Caco-2 (cell line): ENCODE measurements at regions not wholly inside any gene's neighbourhood (a gene's known extent, or its start where the extent isn't known, plus 50 kb on each side); places are given as distances from the start of the nearest gene placed in this dataset.
"Not testable (repeated sequence)": the region's sequence is repeated elsewhere in the genome, so short reads cannot be mapped to it uniquely, and the experiment has no call there.

Experiments used
- BruUV-seq: library from RNA; stranded (reverse); fragments of 400-500 nt; replicated peaks from 2 replicates; lab custom pipeline; 2021; lab: Mats Ljungman, UMichigan
- CTCF ChIA-PET: fragments of 300-600 bp; sonication (Branson Sonifier 250); formaldehyde crosslinking; loops from one replicate; lab custom pipeline; 2022; ENCODE audit warnings: antibody characterized with exemption; lab: Charles Lee
- POLR2A ChIA-PET: fragments of 300-600 bp; sonication (Branson Sonifier 250); formaldehyde crosslinking; loops from one replicate; lab custom pipeline; 2022; ENCODE audit warnings: antibody characterized with exemption; lab: Charles Lee
- DNase-seq, 2 experiments: peaks; one replicate each; pipeline versions ENCODE4 v3.0.0 to v3.0.0-alpha.2; 2020 to 2022
- H3K27me3 ChIP-seq: replicated peaks from 2 replicates; pipeline ENCODE4 v1.6.0; 2011; ENCODE audit warnings: low read length; ENCODE audit not compliant: control insufficient read depth, insufficient read depth
- H3K36me3 ChIP-seq: 2 replicates; pipeline ENCODE4 v1.5.1; 2011; ENCODE audit warnings: low read length; ENCODE audit not compliant: control insufficient read depth, insufficient read depth
- H3K4me1 ChIP-seq: fragments of 250-450 bp; sonication (Bioruptor Pico); 2 replicates; pipeline ENCODE4 v1.5.1; 2020; ENCODE audit warnings: mild to moderate bottlenecking
- H3K4me3 ChIP-seq: 2 replicates; pipeline ENCODE4 v1.5.1; 2011; ENCODE audit warnings: low read depth, mild to moderate bottlenecking, control low read depth, low read length
- H3K9me3 ChIP-seq: fragments of 250-450 bp; sonication (Bioruptor Pico); 2 replicates; pipeline ENCODE4 v1.5.1; 2020; ENCODE audit warnings: mild to moderate bottlenecking, moderate library complexity
- H3K27ac Mint-ChIP-seq: one replicate; pipeline ENCODE4 v1.8.0; 2022; ENCODE audit warnings: mixed read lengths; ENCODE audit not compliant: unreplicated experiment
- H3K27me3 Mint-ChIP-seq: one replicate; pipeline ENCODE4 v1.8.0; 2022; ENCODE audit warnings: mixed read lengths; ENCODE audit not compliant: insufficient read depth, unreplicated experiment
- H3K36me3 Mint-ChIP-seq: one replicate; pipeline ENCODE4 v1.8.0; 2022; ENCODE audit warnings: mild to moderate bottlenecking, mixed read lengths; ENCODE audit not compliant: insufficient read depth, unreplicated experiment
- H3K4me1 Mint-ChIP-seq: one replicate; pipeline ENCODE4 v1.8.0; 2022; ENCODE audit warnings: low read depth, mixed read lengths; ENCODE audit not compliant: unreplicated experiment
- H3K4me3 Mint-ChIP-seq: one replicate; pipeline ENCODE4 v1.8.0; 2022; ENCODE audit warnings: mild to moderate bottlenecking, moderate library complexity, mixed read lengths; ENCODE audit not compliant: unreplicated experiment
- H3K9me3 Mint-ChIP-seq: one replicate; pipeline ENCODE4 v1.8.0; 2022; ENCODE audit warnings: mixed read lengths; ENCODE audit not compliant: unreplicated experiment
- intact Hi-C: fragments of 100-400 bp; cut with micrococcal nuclease; formaldehyde crosslinking; loops from one replicate; pipeline ENCODE4 v1.10.0; 2022; ENCODE audit not compliant: unreplicated experiment
- TF ChIP-seq, protein P1 (sequence below), 2 experiments: fragments of 200-600 bp in 1 of 2; IDR thresholded peaks; 1 replicate in 1 of 2; 2 replicates in 1 of 2; pipeline versions ENCODE4 v1.5.1 to v1.8.0; 2011 to 2022; ENCODE audit warnings: antibody characterized with exemption in 1 of 2, control low read depth in 1 of 2, inconsistent platforms in 1 of 2, low read depth in 1 of 2, low read length in 1 of 2, mild to moderate bottlenecking in 1 of 2, moderate library complexity in 1 of 2; ENCODE audit not compliant: insufficient read depth in 1 of 2, severe bottlenecking in 1 of 2, unreplicated experiment in 1 of 2

DNA sequence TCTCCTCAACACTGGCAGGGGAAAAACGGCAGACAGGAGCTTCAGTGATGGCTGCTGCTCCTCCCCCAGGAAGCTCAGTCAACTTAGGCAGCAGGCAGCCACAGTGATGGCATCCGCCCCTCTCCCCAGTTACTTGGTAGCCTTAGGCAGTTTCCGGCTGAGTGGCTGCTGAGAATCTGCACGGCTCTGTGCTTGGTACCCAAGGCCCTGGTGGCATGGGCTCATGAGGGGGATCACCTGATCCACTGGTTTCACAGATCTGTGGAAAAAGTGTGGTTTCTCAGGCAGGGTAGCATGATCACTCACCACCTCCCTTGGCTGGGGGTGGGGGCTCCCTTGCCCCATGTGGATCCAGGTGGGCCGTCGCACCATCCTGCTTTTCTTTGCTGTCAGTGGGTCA lies 244.6 kb upstream of the MDGA2 start:
- Histone ChIP-seq H3K27me3 (no peaks in the 10 kb centered on the region), H3K36me3 (no peaks in the 10 kb centered on the region), H3K4me3 (no peak overlapping the region), H3K9me3 (no peaks in the 10 kb centered on the region), H3K4me1 (no peaks in the 10 kb centered on the region)
- Mint-ChIP-seq H3K36me3 (no peaks in the 10 kb centered on the region), H3K9me3 (no peaks in the 10 kb centered on the region), H3K4me3 (no peak overlapping the region), H3K27ac (no peak overlapping the region), H3K27me3 (peaks cover 3% of the 10 kb centered on the region), H3K4me1 (no peaks in the 10 kb centered on the region)
- no TSS peak for BruUV-seq
- POLR2A ChIA-PET, result no interaction called here
- no peak for DNase-seq
- CTCF ChIA-PET, result no interaction called here
- intact Hi-C loops, result no loop called here
- TF ChIP-seq, protein P1, sequence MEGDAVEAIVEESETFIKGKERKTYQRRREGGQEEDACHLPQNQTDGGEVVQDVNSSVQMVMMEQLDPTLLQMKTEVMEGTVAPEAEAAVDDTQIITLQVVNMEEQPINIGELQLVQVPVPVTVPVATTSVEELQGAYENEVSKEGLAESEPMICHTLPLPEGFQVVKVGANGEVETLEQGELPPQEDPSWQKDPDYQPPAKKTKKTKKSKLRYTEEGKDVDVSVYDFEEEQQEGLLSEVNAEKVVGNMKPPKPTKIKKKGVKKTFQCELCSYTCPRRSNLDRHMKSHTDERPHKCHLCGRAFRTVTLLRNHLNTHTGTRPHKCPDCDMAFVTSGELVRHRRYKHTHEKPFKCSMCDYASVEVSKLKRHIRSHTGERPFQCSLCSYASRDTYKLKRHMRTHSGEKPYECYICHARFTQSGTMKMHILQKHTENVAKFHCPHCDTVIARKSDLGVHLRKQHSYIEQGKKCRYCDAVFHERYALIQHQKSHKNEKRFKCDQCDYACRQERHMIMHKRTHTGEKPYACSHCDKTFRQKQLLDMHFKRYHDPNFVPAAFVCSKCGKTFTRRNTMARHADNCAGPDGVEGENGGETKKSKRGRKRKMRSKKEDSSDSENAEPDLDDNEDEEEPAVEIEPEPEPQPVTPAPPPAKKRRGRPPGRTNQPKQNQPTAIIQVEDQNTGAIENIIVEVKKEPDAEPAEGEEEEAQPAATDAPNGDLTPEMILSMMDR (IDR thresholded peaks at IDR 0.05; ENCODE audit: insufficient read depth in 1 of 2, low read depth in 1 of 2, low read length in 1 of 2, severe bottlenecking in 1 of 2, unreplicated experiment in 1 of 2), result no peak

DNA sequence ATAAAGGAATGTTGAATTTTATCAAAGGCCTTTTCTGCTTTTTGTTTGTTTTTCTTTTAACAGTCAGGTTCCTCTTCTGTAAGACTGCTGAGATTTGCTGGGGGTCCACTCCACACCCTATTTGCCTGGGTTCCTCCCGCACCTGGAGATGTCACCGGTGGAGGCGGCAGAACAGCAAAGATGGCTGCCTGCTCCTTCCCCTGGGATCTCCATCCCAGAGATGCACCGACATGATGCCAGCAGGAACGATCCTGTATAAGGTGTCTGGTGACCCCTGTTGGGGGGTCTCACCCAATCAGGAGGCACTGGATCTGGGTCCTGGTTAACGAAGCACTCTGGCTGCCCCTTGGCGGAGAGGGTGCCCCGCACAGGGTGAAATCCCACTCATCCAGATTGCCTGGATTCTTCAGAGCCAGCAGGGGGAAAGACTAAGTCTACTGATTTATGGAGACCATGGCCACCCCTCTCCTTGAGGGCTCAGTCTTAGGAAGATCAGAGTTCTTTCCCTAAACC lies 244.0 kb upstream of the MDGA2 start:
- no peak overlapping the region for H3K4me3 ChIP-seq
- no peaks in the 10 kb centered on the region for H3K9me3 ChIP-seq
- H3K27me3 ChIP-seq, result no peaks in the 10 kb centered on the region
- DNase-seq, result no peak
- ChIA-PET CTCF (no interaction called here), POLR2A (no interaction called here)
- no peaks in the 10 kb centered on the region for H3K36me3 ChIP-seq
- Mint-ChIP-seq H3K36me3 (no peaks in the 10 kb centered on the region), H3K27ac (no peak overlapping the region), H3K4me3 (no peak overlapping the region), H3K27me3 (peaks cover 3% of the 10 kb centered on the region), H3K4me1 (no peaks in the 10 kb centered on the region), H3K9me3 (no peaks in the 10 kb centered on the region)
- no TSS peak for BruUV-seq
- TF ChIP-seq, protein P1 (IDR thresholded peaks at IDR 0.05; ENCODE audit: insufficient read depth in 1 of 2, low read depth in 1 of 2, low read length in 1 of 2, severe bottlenecking in 1 of 2, unreplicated experiment in 1 of 2), result no peak
- intact Hi-C loops, result no loop called here
- no peaks in the 10 kb centered on the region for H3K4me1 ChIP-seq

DNA sequence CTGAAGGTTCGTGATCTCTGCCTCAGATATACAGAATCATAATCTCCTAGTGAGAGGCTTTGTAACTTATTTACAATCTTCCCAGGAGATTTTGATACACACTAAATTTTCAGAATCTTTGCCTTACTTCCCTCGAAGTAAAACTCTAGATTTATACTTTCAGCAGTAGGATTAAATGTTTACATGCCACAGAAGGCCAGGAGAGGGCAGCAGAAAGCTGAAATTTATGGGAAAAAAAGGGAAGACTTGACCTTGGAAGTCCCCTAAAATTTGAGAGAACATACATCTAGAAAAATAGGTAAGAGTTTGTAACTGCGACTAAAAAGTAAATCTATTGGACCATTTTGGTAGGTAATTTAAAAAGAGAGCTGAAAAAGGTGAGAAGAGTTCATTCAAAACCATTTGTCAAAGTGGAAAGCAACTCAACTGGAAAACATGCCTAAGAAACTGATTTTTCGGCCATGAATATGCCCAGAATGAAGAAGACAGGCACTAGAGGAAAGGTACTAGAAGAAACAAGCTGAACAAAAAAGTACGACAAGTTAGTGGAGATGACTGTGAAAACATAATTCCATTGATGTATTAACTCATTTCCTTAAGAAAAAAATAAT lies 242.0 kb upstream of the MDGA2 start:
- peaks cover 3% of the 10 kb centered on the region for H3K27me3 Mint-ChIP-seq
- no peaks in the 10 kb centered on the region for H3K4me1 Mint-ChIP-seq
- H3K27ac Mint-ChIP-seq, result no peak overlapping the region
- H3K4me3 Mint-ChIP-seq, result no peak overlapping the region
- CTCF ChIA-PET, result no interaction called here
- TF ChIP-seq, protein P1 (IDR thresholded peaks at IDR 0.05; ENCODE audit: insufficient read depth in 1 of 2, low read depth in 1 of 2, low read length in 1 of 2, severe bottlenecking in 1 of 2, unreplicated experiment in 1 of 2), result peak; percentile 58 to 66
- no peaks in the 10 kb centered on the region for H3K36me3 Mint-ChIP-seq
- POLR2A ChIA-PET, result interaction anchor here (0.6 kb wide), 1 partner anchor 1430 kb away, joined by 3 read pairs; no protein-coding TSS in a partner anchor
- Histone ChIP-seq H3K27me3 (no peaks in the 10 kb centered on the region), H3K4me3 (no peak overlapping the region), H3K4me1 (no peaks in the 10 kb centered on the region), H3K9me3 (no peaks in the 10 kb centered on the region), H3K36me3 (no peaks in the 10 kb centered on the region)
- DNase-seq, result peak in 1 of 2 experiments; percentile 50
- H3K9me3 Mint-ChIP-seq, result no peaks in the 10 kb centered on the region
- intact Hi-C loops, result loop anchor here (1.0 to 2.0 kb wide), 2 partner anchors 481 to 1387 kb away; no protein-coding TSS in a partner anchor
- no TSS peak for BruUV-seq

DNA sequence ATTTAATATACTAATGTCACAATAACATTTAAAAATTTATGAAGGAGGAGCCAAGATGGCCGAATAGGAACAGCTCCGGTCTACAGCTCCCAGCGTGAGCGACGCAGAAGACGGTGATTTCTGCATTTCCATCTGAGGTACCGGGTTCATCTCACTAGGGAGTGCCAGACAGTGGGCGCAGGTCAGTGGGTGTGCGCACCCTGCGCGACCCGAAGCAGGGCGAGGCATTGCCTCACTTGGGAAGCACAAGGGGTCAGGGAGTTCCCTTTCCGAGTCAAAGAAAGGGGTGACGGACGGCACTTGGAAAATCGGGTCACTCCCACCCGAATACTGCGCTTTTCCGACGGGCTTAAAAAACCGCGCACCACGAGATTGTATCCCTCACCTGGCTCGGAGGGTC lies 225.7 kb upstream of the MDGA2 start:
- H3K27me3 Mint-ChIP-seq, BruUV-seq, H3K4me3 ChIP-seq, H3K4me1 Mint-ChIP-seq, intact Hi-C loops, CTCF ChIA-PET, H3K36me3 Mint-ChIP-seq, H3K36me3 ChIP-seq, H3K9me3 ChIP-seq, H3K27ac Mint-ChIP-seq, POLR2A ChIA-PET, H3K4me1 ChIP-seq, H3K27me3 ChIP-seq, H3K9me3 Mint-ChIP-seq: not testable (repeated sequence)
- peak in 1 of 2 experiments; percentile 3 for DNase-seq
- H3K4me3 Mint-ChIP-seq, result peak overlapping the region; percentile 69
